HFF-Myc (cell line): ENCODE measurements at regions not wholly inside any gene's neighbourhood (a gene's known extent, or its start where the extent isn't known, plus 50 kb on each side); places are given as distances from the start of the nearest gene placed in this dataset.

Source experiments
- DNase-seq: peaks from one replicate; pipeline ENCODE4 v3.0.0-alpha.2; 2011; ENCODE audit warnings: low read depth; ENCODE audit errors: extremely low read depth
- H3K4me3 ChIP-seq: replicated peaks from 2 replicates; pipeline ENCODE4 v1.5.1; 2011; ENCODE audit warnings: low read depth, mild to moderate bottlenecking, control low read depth, low read length
- CTCF ChIP-seq: IDR thresholded peaks from 2 replicates; pipeline ENCODE4 v1.5.1; 2012; ENCODE audit warnings: mild to moderate bottlenecking, low read depth, low read length, control low read depth; ENCODE audit errors: missing control alignments

- DNase-seq = no peak
- no peak for TF ChIP-seq CTCF
- no peak overlapping the region for H3K4me3 ChIP-seq
Measured at GRCh38 chr4:56093576-56093975, 144.8 kb downstream of the CEP135 start.

- H3K4me3 ChIP-seq = no peak overlapping the region
- no peak for DNase-seq
- TF ChIP-seq CTCF = no peak
Measured at GRCh38 chr4:56092540-56092939, 143.8 kb downstream of the CEP135 start.

- no peak overlapping the region for H3K4me3 ChIP-seq
- TF ChIP-seq CTCF = no peak
- no peak for DNase-seq
Measured at GRCh38 chr4:56086561-56086960, 137.8 kb downstream of the CEP135 start.

- no peak for TF ChIP-seq CTCF
- no peak for DNase-seq
- no peak overlapping the region for H3K4me3 ChIP-seq
Measured at GRCh38 chr4:56086073-56086541, 137.4 kb downstream of the CEP135 start.

GRCh38 chr4:56085275-56085674, 136.5 kb downstream of the CEP135 start:
- DNase-seq = no peak
- no peak overlapping the region for H3K4me3 ChIP-seq
- no peak for TF ChIP-seq CTCF

GRCh38 chr4:56084851-56085250, 136.1 kb downstream of the CEP135 start:
- no peak overlapping the region for H3K4me3 ChIP-seq
- no peak for TF ChIP-seq CTCF
- no peak for DNase-seq
